ENCODE measurements at regions not wholly inside any gene's neighbourhood (a gene's known extent, or its start where the extent isn't known, plus 50 kb on each side); places are given as distances from the start of the nearest gene placed in this dataset.

- TF ChIP-seq CTCF (IDR thresholded peaks at IDR 0.05) (no peak), SIN3A (IDR thresholded peaks at IDR 0.05; ENCODE audit: borderline replicate concordance, insufficient read depth, low read depth, low read length) (no peak), POLR2AphosphoS5 (IDR thresholded peaks at IDR 0.05; ENCODE audit: low read depth, low read length) (no peak), TCF7L2 (IDR thresholded peaks at IDR 0.05; ENCODE audit: low read depth, low read length) (no peak), REST (IDR thresholded peaks at IDR 0.05; ENCODE audit: insufficient read depth in 1 of 2, low read depth in 2 of 2, low read length in 1 of 2) (no peak)
Observed at GRCh38 chr3:8341821-8342247, 159.8 kb upstream of the LMCD1 start.
